Osteoblast (primary cell): ENCODE measurements at regions not wholly inside any gene's neighbourhood (a gene's known extent, or its start where the extent isn't known, plus 50 kb on each side); places are given as distances from the start of the nearest gene placed in this dataset.

ENCODE experiments used
- DNase-seq: peaks from one replicate; pipeline ENCODE4 v3.0.0; 2011; ENCODE audit warnings: low spot score, mixed read lengths; ENCODE audit not compliant: insufficient read length; ENCODE audit errors: missing footprints
- H2AFZ ChIP-seq: 2 replicates; pipeline ENCODE4 v1.6.0; 2011; ENCODE audit warnings: mild to moderate bottlenecking, low read length
- H3K27ac ChIP-seq: 2 replicates; pipeline ENCODE4 v1.5.1; 2011; ENCODE audit warnings: mild to moderate bottlenecking, low read depth, low read length, moderate library complexity
- H3K27me3 ChIP-seq: 2 replicates; pipeline ENCODE4 v1.6.0; 2012; ENCODE audit warnings: mild to moderate bottlenecking, control low read depth, inconsistent platforms, low read length, moderate library complexity; ENCODE audit not compliant: insufficient read depth
- H3K36me3 ChIP-seq: 2 replicates; pipeline ENCODE4 v1.5.1; 2011; ENCODE audit warnings: mild to moderate bottlenecking, low read length, control low read depth, moderate library complexity; ENCODE audit not compliant: insufficient read depth
- H3K4me1 ChIP-seq: 2 replicates; pipeline ENCODE4 v1.5.1; 2011; ENCODE audit warnings: mild to moderate bottlenecking, low read length, control low read depth, moderate library complexity; ENCODE audit not compliant: insufficient read depth
- H3K4me2 ChIP-seq: 2 replicates; pipeline ENCODE4 v1.6.0; 2011; ENCODE audit warnings: mild to moderate bottlenecking, low read length; ENCODE audit not compliant: insufficient read depth
- H3K4me3 ChIP-seq: fragments of 200-600 bp; sonication (generic); 3 replicates; pipeline ENCODE4 v1.5.1; 2012; ENCODE audit warnings: mild to moderate bottlenecking, low read length, inconsistent platforms; ENCODE audit not compliant: insufficient read depth
- H3K79me2 ChIP-seq: 2 replicates; pipeline ENCODE4 v1.6.0; 2012; ENCODE audit warnings: mild to moderate bottlenecking, low read length, control low read depth, inconsistent platforms; ENCODE audit not compliant: insufficient read depth
- H3K9me3 ChIP-seq: 2 replicates; pipeline ENCODE4 v1.5.1; 2011; ENCODE audit warnings: low read depth, low read length, control low read depth
- H4K20me1 ChIP-seq: 2 replicates; pipeline ENCODE4 v1.6.0; 2012; ENCODE audit warnings: mild to moderate bottlenecking, low read length, control low read depth; ENCODE audit not compliant: insufficient read depth
- CTCF ChIP-seq: IDR thresholded peaks from 2 replicates; pipeline ENCODE4 v1.5.1; 2011; ENCODE audit warnings: mild to moderate bottlenecking, low read depth, low read length, moderate library complexity; ENCODE audit errors: extremely low read depth

DNA sequence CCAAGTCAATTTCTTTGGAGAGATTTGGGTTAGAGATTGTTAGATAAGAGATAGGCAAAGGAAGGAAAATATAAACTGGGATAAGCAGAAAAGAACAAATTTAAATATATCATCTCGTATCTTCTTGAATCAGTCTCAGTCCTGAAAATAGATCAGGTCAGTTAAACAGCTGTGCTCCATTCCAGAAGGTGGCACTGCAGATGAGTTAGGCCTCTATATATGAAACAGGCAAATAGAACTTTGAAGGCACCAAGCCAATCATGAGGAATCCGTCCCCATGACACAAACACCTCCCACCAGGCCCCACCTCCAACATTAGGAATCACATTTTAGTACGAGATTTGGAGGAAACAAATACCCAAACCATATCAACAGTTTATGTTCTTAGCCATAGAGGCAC is 605.5 kb upstream of the USP15 start:
- Histone ChIP-seq H3K9me3 (no peaks in the 10 kb centered on the region), H3K4me1 (no peaks in the 10 kb centered on the region), H3K79me2 (no peaks in the 10 kb centered on the region), H3K27me3 (no peaks in the 10 kb centered on the region), H4K20me1 (no peaks in the 10 kb centered on the region), H3K27ac (no peak overlapping the region), H3K4me3 (no peak overlapping the region), H3K36me3 (no peaks in the 10 kb centered on the region), H2AFZ (no peak overlapping the region), H3K4me2 (no peak overlapping the region)
- DNase-seq: no peak
- TF ChIP-seq CTCF: no peak

DNA sequence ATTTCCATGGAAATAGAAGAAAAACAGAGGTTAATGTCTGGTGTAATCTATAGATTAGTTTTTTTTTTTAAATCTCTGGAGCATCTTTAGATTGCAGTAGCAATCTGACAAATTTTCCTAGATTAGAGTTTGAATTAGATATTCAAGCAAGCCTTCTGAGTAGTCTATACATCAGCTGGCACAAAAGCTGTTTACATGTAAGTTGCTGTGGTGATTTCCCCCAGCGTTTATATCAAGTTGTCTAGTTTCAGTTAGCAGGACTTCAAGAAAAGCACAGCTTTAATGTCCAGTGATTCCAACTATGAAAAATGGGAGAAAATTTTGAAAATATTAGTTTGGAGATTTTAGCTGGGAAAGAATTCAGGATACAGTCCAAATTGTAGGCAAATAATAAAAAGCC is 605.0 kb upstream of the USP15 start:
- Histone ChIP-seq H3K4me3 (no peak overlapping the region), H3K27me3 (no peaks in the 10 kb centered on the region)
- DNase-seq: no peak

GRCh38 chr12:61667676-61668075 is 592.5 kb upstream of the USP15 start:
- Histone ChIP-seq H3K27ac (no peak overlapping the region), H3K4me3 (no peak overlapping the region), H3K4me2 (no peak overlapping the region), H4K20me1 (no peaks in the 10 kb centered on the region), H3K27me3 (no peaks in the 10 kb centered on the region), H3K79me2 (no peaks in the 10 kb centered on the region), H2AFZ (no peak overlapping the region), H3K4me1 (no peaks in the 10 kb centered on the region), H3K9me3 (peaks cover 3% of the 10 kb centered on the region), H3K36me3 (no peaks in the 10 kb centered on the region)
- no peak for DNase-seq
- no peak for TF ChIP-seq CTCF

More for the DNA sequence above, 605.0 kb upstream of the USP15 start:
- Histone ChIP-seq H3K9me3 (no peaks in the 10 kb centered on the region), H3K4me2 (no peak overlapping the region), H3K79me2 (no peaks in the 10 kb centered on the region), H3K36me3 (no peaks in the 10 kb centered on the region), H3K4me1 (no peaks in the 10 kb centered on the region), H3K27ac (no peak overlapping the region), H2AFZ (no peak overlapping the region), H4K20me1 (no peaks in the 10 kb centered on the region)
- no peak for TF ChIP-seq CTCF

DNA sequence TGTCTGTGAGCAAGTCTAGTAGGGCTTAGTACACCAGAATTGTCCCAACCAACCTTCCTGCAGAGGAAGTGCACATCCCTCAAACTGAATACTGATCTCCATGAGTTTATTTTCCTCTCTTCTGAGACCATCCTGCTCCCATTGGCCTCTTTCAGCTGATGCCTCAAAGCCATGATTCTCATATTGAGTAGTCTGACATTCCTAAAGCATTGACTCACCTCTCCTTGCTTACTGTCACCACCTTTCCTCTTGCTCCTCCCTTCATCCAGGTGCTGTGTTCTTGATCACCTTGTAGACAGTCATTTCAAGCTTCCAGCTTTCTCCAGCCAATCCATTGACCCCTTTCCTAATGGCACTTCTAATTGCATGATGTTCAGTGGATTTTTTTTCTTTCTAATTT is 583.7 kb upstream of the USP15 start:
- no peak for TF ChIP-seq CTCF
- DNase-seq: no peak
- no peaks in the 10 kb centered on the region for H3K4me1 ChIP-seq
- H3K27me3 ChIP-seq: no peaks in the 10 kb centered on the region
- no peak overlapping the region for H3K4me2 ChIP-seq
- H3K36me3 ChIP-seq: no peaks in the 10 kb centered on the region
- no peak overlapping the region for H2AFZ ChIP-seq
- no peaks in the 10 kb centered on the region for H3K79me2 ChIP-seq
- no peaks in the 10 kb centered on the region for H4K20me1 ChIP-seq
- H3K4me3 ChIP-seq: no peak overlapping the region
- H3K27ac ChIP-seq: no peak overlapping the region
- peaks cover 3% of the 10 kb centered on the region for H3K9me3 ChIP-seq
